GM13977 (cell line): ENCODE measurements at regions not wholly inside any gene's neighbourhood (a gene's known extent, or its start where the extent isn't known, plus 50 kb on each side); places are given as distances from the start of the nearest gene placed in this dataset.

Experiments used
- DNase-seq: peaks from one replicate; pipeline ENCODE4 v3.0.0; 2012; ENCODE audit warnings: low spot score
- in situ Hi-C: fragments of 300-500 bp; cut with MboI; formaldehyde crosslinking; loops from one replicate; pipeline ENCODE4 v1.12.0; 2022; ENCODE audit warnings: low sequenced_read_pairs, low pct_unique_long_range_greater_than_20kb, mixed read lengths, inconsistent platforms; ENCODE audit not compliant: unreplicated experiment
- TF ChIP-seq, protein P1 (sequence below): IDR thresholded peaks from 2 replicates; pipeline ENCODE4 v1.5.1; 2012; ENCODE audit warnings: mild to moderate bottlenecking, control low read depth; ENCODE audit not compliant: insufficient read depth; ENCODE audit errors: extremely low read depth, missing control alignments

DNA sequence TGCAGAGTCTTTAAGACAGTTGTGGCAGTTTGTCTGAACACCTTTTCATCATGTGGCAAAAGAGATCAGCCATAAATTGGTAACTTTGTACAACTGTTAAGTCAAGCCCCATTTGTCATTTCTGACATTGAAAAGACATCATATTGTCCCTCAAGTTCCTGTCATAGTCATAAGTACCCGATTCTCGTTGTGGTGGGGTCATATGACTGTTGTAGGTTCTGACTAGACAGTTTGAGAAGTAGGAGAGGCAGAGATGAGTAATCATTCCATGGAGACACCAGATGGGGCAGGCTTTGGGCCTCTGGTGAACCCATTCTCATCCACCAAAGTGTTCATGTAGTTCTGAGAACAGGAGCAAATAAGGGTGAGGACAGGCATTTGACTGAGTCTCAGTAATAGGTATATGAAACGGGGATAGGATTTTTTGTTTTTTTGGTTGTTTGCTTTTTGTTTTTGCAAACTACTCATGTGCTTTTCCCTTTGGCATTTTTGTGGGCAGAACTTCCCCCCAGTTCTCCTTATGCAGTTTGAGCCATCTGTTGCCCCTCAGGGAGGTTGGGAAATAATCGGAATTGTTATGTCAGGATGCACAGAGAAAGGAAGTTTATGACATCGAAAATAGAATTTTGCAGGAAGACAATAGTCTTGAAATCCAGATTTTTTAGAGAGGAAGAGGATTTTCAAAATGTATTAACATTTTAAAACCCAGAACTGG, 86.9 kb upstream of the KCNE2 start:
- DNase-seq = peak; percentile 13
- TF ChIP-seq, protein P1, sequence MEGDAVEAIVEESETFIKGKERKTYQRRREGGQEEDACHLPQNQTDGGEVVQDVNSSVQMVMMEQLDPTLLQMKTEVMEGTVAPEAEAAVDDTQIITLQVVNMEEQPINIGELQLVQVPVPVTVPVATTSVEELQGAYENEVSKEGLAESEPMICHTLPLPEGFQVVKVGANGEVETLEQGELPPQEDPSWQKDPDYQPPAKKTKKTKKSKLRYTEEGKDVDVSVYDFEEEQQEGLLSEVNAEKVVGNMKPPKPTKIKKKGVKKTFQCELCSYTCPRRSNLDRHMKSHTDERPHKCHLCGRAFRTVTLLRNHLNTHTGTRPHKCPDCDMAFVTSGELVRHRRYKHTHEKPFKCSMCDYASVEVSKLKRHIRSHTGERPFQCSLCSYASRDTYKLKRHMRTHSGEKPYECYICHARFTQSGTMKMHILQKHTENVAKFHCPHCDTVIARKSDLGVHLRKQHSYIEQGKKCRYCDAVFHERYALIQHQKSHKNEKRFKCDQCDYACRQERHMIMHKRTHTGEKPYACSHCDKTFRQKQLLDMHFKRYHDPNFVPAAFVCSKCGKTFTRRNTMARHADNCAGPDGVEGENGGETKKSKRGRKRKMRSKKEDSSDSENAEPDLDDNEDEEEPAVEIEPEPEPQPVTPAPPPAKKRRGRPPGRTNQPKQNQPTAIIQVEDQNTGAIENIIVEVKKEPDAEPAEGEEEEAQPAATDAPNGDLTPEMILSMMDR = no peak
- in situ Hi-C loops = no loop called here

GRCh38 chr21:34278451-34278850, 85.4 kb upstream of the KCNE2 start:
- TF ChIP-seq, protein P1 = no peak
- in situ Hi-C loops = no loop called here

DNA sequence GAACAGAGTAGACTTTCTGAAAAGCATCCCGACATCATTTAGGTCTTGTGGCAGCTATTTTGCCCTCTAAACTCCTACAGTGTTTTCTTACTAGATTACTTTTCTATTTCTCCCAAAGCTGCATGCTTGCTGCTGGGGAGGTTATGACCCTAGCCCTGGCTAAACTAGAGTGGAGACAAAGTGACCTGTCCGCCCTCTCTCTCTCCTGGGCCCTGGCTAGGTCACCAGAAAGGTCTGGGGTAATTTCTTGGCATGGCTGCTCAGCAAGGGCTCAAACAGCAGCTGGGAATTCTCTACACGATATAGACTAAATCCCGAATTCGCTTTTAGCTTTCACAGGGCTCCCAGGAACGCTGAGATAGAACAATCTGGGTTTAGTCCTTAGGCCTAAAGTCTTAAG, 84.5 kb upstream of the KCNE2 start:
- TF ChIP-seq, protein P1 = no peak
- in situ Hi-C loops = no loop called here
- no peak for DNase-seq

More at GRCh38 chr21:34278451-34278850, 85.4 kb upstream of the KCNE2 start:
- no peak for DNase-seq

DNA sequence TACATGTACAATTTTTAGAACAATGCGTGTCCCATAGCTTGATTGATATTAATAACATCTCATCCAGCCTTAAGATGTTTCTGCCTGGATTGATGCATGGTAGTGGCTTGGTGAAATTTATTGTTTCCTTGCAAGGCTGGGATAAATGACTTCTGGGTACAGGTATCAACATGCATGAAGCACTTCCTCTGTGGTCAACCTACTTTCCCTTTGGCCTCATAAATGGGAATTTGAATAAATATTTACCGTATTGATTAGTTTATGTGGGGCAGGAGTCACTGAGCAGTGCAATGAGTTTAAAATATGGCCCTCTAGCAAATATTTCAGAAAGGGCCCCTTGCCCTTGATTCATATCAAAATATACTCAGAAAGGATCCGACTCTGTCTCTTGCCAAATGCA, 83.9 kb upstream of the KCNE2 start:
- in situ Hi-C loops = no loop called here
- TF ChIP-seq, protein P1 = no peak
- no peak for DNase-seq

GRCh38 chr21:34280389-34280795, 83.4 kb upstream of the KCNE2 start:
- no peak for DNase-seq
- in situ Hi-C loops = no loop called here
- TF ChIP-seq, protein P1 = no peak

DNA sequence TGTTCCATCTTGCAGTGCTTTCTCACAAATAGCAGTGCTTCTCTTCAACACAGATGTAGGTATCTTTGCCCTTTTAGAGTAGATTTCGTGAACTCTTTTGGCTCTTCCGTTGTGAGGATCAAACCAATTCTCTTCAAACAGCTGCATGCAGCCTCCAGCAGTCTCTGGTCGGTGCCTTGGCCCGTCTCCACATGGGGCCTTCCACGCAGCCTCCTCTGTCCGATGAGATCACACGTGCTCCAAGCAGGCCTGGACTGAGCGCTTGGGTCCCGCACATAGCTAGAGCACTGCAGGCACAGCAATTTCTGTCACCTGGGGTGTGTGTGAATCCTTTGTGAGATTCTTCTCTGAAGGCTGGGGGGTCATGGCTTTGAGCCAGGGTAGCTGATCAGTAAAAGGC, 82.8 kb upstream of the KCNE2 start:
- in situ Hi-C loops = no loop called here
- TF ChIP-seq, protein P1 = no peak
- DNase-seq = no peak
